ENCODE measurements at regions not wholly inside any gene's neighbourhood (a gene's known extent, or its start where the extent isn't known, plus 50 kb on each side); places are given as distances from the start of the nearest gene placed in this dataset.

DNA sequence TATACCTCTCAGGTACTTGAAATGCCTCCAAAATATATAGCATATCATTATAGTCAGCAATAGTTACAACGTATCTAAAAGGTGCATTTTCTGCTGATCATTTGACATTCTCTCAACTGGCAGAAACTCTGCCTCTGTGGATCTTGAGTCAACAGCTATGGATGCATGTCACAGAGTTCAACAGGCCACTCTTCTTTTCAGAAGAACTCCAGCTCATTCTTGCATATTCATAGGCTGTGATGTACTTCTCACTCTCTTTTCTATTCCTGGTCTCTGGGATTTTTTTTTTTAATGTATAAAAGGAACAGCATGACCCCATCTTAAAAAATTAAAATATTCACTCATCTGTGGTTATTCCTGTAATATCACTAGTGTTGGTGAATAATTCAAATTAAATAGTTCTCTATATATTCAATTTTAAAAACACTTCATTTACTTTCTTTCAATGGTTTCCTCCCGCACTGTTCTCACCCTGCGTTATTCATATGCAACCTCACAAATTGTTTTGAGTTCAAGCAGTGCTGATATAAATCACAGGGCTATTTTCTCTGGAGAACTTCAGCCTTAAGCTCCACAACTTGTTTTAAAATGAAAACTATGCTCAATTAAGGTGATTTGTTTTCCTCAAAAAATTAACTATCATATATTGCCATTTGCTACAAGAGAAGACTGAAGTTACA, 1111.2 kb upstream of the ADGRL3 start:
- Histone ChIP-seq H3K27ac (ENCODE audit: insufficient read length, low read depth, low read length) (peak overlapping the region; percentile 65), H2BK12ac (ENCODE audit: insufficient read length, low read depth, low read length) (no peak overlapping the region), H3K9ac (ENCODE audit: extremely low read depth, insufficient read length, low read length) (no peak overlapping the region), H4K20me1 (ENCODE audit: control insufficient read depth, insufficient read depth, insufficient read length) (no peaks in the 10 kb centered on the region), H3K79me1 (ENCODE audit: insufficient read depth, low read depth, low read length, poor library complexity, severe bottlenecking) (no peaks in the 10 kb centered on the region), H3K56ac (ENCODE audit: insufficient read length, low read depth, low read length) (no peak overlapping the region), H3K4ac (ENCODE audit: low read depth, low read length) (no peak overlapping the region), H3K79me2 (ENCODE audit: insufficient read depth, low read length) (no peaks in the 10 kb centered on the region), H3K9me3 (ENCODE audit: control insufficient read depth, low read depth, low read length) (no peaks in the 10 kb centered on the region), H2AFZ (ENCODE audit: low read length) (no peak overlapping the region), H3K23ac (ENCODE audit: insufficient read length, low read depth, low read length) (no peak overlapping the region), H4K8ac (replicated peaks; ENCODE audit: insufficient read length, low read depth, low read length) (no peak overlapping the region), H4K91ac (ENCODE audit: insufficient read length, low read depth, low read length) (no peak overlapping the region), H2BK15ac (ENCODE audit: low read depth, low read length) (no peak overlapping the region), H3K14ac (ENCODE audit: insufficient read depth, low read length) (no peak overlapping the region), H3K4me1 (ENCODE audit: insufficient read depth, low read length) (no peaks in the 10 kb centered on the region; the same call in 1 of the 2 replicates), H2AK5ac (ENCODE audit: insufficient read length, low read length) (no peak overlapping the region), H2BK20ac (ENCODE audit: low read depth, low read length, poor library complexity, severe bottlenecking) (no peak overlapping the region), H3K23me2 (ENCODE audit: insufficient read length, low read depth, low read length, poor library complexity, severe bottlenecking) (no peaks in the 10 kb centered on the region), H4K5ac (ENCODE audit: insufficient read length, low read depth, low read length) (no peak overlapping the region), H3T11ph (ENCODE audit: low read length) (no peak overlapping the region), H3K4me2 (ENCODE audit: insufficient read depth, insufficient read length, low read length) (peak overlapping the region; percentile 14), H3K18ac (ENCODE audit: insufficient read length, low read depth, low read length) (no peak overlapping the region), H2BK5ac (ENCODE audit: insufficient read length, low read length) (no peak overlapping the region), H2BK120ac (ENCODE audit: low read depth, low read length, poor library complexity, severe bottlenecking) (no peak overlapping the region), H3K27me3 (ENCODE audit: insufficient read depth, low read length) (no peaks in the 10 kb centered on the region)
- H3K4me1 Mint-ChIP-seq: peaks cover 16 to 18% of the 10 kb centered on the region in 2 experiments
- no CpG with 5 or more reads among the region's 3 CpGs for WGBS (ENCODE audit: extremely low coverage, insufficient read length, low lambda C conversion rate)
- TF ChIP-seq, protein P1, sequence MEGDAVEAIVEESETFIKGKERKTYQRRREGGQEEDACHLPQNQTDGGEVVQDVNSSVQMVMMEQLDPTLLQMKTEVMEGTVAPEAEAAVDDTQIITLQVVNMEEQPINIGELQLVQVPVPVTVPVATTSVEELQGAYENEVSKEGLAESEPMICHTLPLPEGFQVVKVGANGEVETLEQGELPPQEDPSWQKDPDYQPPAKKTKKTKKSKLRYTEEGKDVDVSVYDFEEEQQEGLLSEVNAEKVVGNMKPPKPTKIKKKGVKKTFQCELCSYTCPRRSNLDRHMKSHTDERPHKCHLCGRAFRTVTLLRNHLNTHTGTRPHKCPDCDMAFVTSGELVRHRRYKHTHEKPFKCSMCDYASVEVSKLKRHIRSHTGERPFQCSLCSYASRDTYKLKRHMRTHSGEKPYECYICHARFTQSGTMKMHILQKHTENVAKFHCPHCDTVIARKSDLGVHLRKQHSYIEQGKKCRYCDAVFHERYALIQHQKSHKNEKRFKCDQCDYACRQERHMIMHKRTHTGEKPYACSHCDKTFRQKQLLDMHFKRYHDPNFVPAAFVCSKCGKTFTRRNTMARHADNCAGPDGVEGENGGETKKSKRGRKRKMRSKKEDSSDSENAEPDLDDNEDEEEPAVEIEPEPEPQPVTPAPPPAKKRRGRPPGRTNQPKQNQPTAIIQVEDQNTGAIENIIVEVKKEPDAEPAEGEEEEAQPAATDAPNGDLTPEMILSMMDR (conservative IDR thresholded peaks at IDR 0.05): no peak
- no peaks in the 10 kb centered on the region for H3K27me3 Mint-ChIP-seq (ENCODE audit: low read depth)
- peaks cover 0 to 2% (median 0%) of the 10 kb centered on the region in 3 experiments; a peak in 2 of 7 replicates for H3K36me3 Mint-ChIP-seq (ENCODE audit: insufficient read depth in 1 of 3, low read depth in 3 of 3)
- peak overlapping the region in 1 of 2 experiments; percentile 38; a peak in 4 of 5 replicates for H3K4me3 Mint-ChIP-seq
- peak overlapping the region; percentile 41 to 95 (median 88); a peak in 6 of 7 replicates for H3K27ac Mint-ChIP-seq
- H3K9me3 Mint-ChIP-seq: peaks cover 0 to 4% of the 10 kb centered on the region in 2 experiments; a peak in 1 of 5 replicates
- DNase-seq: no peak

All from H9 (cell line).